ENCODE measurements at regions not wholly inside any gene's neighbourhood (a gene's known extent, or its start where the extent isn't known, plus 50 kb on each side); places are given as distances from the start of the nearest gene placed in this dataset.

- H3K36me3 ChIP-seq (ENCODE audit: control insufficient read depth, insufficient read depth, low read length) = no peaks in the 10 kb centered on the region
- TF ChIP-seq CTCF (IDR thresholded peaks at IDR 0.05; ENCODE audit: insufficient read depth, low read length, poor library complexity, severe bottlenecking) = no peak
- H3K4me3 ChIP-seq (replicated peaks; ENCODE audit: low read depth, low read length) = no peak overlapping the region
- DNase-seq (ENCODE audit: extremely low read depth, insufficient read length) = no peak
- no peaks in the 10 kb centered on the region for H3K27me3 ChIP-seq (replicated peaks; ENCODE audit: control insufficient read depth, insufficient read depth, low read length)
These were observed 494.7 kb downstream of the EPHA5 start for GRCh38 chr4:65175585-65175984.

GRCh38 chr4:65170768-65171514 lies 499.3 kb downstream of the EPHA5 start:
- Histone ChIP-seq H3K4me3 (replicated peaks; ENCODE audit: low read depth, low read length) (no peak overlapping the region), H3K36me3 (ENCODE audit: control insufficient read depth, insufficient read depth, low read length) (no peaks in the 10 kb centered on the region), H3K27me3 (replicated peaks; ENCODE audit: control insufficient read depth, insufficient read depth, low read length) (no peaks in the 10 kb centered on the region)
- no peak for TF ChIP-seq CTCF (IDR thresholded peaks at IDR 0.05; ENCODE audit: insufficient read depth, low read length, poor library complexity, severe bottlenecking)
- DNase-seq (ENCODE audit: extremely low read depth, insufficient read length) = no peak

- no peak for TF ChIP-seq CTCF (IDR thresholded peaks at IDR 0.05; ENCODE audit: insufficient read depth, low read length, poor library complexity, severe bottlenecking)
- H3K27me3 ChIP-seq (replicated peaks; ENCODE audit: control insufficient read depth, insufficient read depth, low read length) = no peaks in the 10 kb centered on the region
- DNase-seq (ENCODE audit: extremely low read depth, insufficient read length) = no peak
- H3K36me3 ChIP-seq (ENCODE audit: control insufficient read depth, insufficient read depth, low read length) = no peaks in the 10 kb centered on the region
- H3K4me3 ChIP-seq (replicated peaks; ENCODE audit: low read depth, low read length) = no peak overlapping the region
These were observed 502.6 kb downstream of the EPHA5 start for GRCh38 chr4:65167719-65168118.

- no peak overlapping the region for H3K4me3 ChIP-seq (replicated peaks; ENCODE audit: low read depth, low read length)
- DNase-seq (ENCODE audit: extremely low read depth, insufficient read length) = no peak
- H3K36me3 ChIP-seq (ENCODE audit: control insufficient read depth, insufficient read depth, low read length) = no peaks in the 10 kb centered on the region
- no peaks in the 10 kb centered on the region for H3K27me3 ChIP-seq (replicated peaks; ENCODE audit: control insufficient read depth, insufficient read depth, low read length)
- TF ChIP-seq CTCF (IDR thresholded peaks at IDR 0.05; ENCODE audit: insufficient read depth, low read length, poor library complexity, severe bottlenecking) = no peak
These were observed 518.1 kb downstream of the EPHA5 start for GRCh38 chr4:65152205-65152604.

- no peak overlapping the region for H3K4me3 ChIP-seq (replicated peaks; ENCODE audit: low read depth, low read length)
- H3K27me3 ChIP-seq (replicated peaks; ENCODE audit: control insufficient read depth, insufficient read depth, low read length) = no peaks in the 10 kb centered on the region
- H3K36me3 ChIP-seq (ENCODE audit: control insufficient read depth, insufficient read depth, low read length) = no peaks in the 10 kb centered on the region
- TF ChIP-seq CTCF (IDR thresholded peaks at IDR 0.05; ENCODE audit: insufficient read depth, low read length, poor library complexity, severe bottlenecking) = no peak
- no peak for DNase-seq (ENCODE audit: extremely low read depth, insufficient read length)
These were observed 530.3 kb downstream of the EPHA5 start for GRCh38 chr4:65139998-65140397.

GRCh38 chr4:65126200-65126599 lies 544.1 kb downstream of the EPHA5 start:
- Histone ChIP-seq H3K27me3 (replicated peaks; ENCODE audit: control insufficient read depth, insufficient read depth, low read length) (no peaks in the 10 kb centered on the region), H3K4me3 (replicated peaks; ENCODE audit: low read depth, low read length) (no peak overlapping the region), H3K36me3 (ENCODE audit: control insufficient read depth, insufficient read depth, low read length) (no peaks in the 10 kb centered on the region)
- TF ChIP-seq CTCF (IDR thresholded peaks at IDR 0.05; ENCODE audit: insufficient read depth, low read length, poor library complexity, severe bottlenecking) = no peak
- no peak for DNase-seq (ENCODE audit: extremely low read depth, insufficient read length)
